CD4-positive, alpha-beta T cell treated with Interleukin-4 for 1 hour (primary cell): ENCODE measurements at regions not wholly inside any gene's neighbourhood (a gene's known extent, or its start where the extent isn't known, plus 50 kb on each side); places are given as distances from the start of the nearest gene placed in this dataset.

Experiments used
- DNase-seq, 2 donors: peaks; one replicate each; pipeline ENCODE4 v3.0.0-alpha.2; 2020 to 2022

DNA sequence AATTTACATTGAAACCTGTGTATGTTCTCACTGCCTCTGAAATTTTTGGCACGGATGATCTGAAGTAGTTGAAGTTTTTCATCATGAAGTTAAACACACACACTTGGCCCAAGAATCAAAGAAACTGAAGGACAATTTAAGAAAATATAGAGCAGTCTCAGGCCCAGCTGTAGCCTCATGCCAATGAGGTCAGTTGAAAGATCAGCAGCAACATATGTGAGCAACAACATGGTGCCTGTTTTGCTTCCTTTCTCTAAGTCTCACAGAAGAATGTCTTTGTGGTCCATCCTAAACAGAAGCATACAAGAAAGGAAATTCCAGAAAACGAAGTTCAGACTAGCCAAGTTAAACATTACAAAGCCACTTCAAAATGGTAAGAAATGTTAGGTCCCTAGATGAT is 1737.2 kb downstream of the MAT2B start:
- no peak for DNase-seq

DNA sequence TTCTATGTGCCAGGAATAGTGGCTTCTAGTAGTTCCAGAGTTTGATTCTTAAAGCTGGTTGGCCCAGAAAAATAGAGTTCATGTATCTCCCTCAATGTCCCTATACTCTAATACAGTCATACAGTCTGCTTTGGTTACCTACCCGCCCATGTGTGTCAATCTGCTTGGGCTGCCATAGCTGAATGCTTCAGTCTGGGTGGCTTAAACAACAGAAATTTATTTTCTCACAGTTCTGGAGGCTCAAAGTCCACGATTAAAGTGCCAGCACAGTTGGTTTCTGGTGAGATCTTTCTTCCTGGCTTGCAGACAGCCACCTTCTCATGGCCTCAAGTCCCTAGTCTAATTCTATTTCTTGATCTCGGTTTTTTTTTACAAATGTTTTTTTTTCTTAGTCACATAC is 1739.0 kb downstream of the MAT2B start:
- DNase-seq = no peak

DNA sequence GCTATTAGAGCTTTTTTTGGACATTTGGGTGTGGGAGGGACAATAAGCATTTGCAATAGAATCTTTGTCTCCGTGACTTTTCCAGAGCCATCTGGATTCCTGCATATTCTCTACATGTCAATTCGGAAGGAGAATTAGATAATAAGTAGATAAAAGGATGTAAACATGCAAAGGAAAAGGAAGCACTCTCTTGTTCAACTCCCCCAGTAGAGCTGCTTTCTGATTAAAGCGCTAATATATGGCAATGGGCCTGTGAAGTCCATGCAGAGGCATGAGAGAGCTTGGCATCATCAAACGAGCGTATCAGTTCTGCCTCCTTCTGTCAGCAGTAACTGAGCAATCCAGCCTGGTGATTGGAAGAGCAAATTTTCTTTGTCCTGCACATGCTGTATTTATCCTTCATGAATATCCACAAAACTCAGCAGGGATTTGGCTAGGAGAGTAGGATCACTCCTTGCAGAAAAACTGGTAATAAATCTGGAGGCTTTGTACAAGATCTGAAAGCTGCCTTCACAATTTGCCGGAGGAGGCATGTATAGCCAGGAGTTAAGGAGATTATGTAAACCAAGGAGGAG is 1752.9 kb downstream of the MAT2B start:
- no peak for DNase-seq

DNA sequence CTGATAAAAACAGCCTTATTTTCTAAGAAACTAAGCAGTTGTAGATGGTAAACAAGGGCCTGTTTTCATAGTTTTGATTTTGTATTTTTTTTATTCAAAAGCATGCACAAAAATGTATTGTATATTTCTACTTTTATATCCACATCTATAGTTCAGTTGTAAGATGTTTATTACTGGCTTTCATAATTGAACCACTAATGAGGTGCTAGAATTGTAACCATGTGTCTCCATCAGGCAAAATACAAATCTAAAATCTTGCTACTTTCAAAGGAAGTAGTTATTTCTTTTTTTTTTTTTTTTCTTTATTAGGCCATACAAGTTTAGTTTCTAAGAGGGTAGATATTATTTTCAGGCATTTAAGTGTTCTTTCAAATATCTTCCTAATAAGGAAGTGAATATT is 1755.0 kb downstream of the MAT2B start:
- DNase-seq = no peak

DNA sequence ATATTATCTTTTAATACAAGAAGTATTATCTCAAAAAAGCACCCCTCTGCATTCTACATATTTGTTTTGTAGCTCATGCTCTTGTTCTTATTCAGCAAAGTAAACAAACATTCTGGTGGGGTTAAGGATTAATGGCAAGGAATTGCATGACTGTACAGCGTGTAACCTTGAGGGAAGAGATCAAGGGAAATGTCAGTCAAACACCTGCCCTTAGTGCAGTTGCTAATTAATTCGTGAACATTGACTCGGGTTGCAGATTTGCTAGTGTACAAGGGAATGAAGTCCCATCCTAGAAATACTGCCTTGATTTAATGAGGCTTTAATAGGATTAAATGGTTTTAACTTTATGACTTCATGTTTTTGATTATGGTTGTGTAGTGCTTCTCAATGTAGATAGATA is 1758.1 kb downstream of the MAT2B start:
- DNase-seq = no peak

DNA sequence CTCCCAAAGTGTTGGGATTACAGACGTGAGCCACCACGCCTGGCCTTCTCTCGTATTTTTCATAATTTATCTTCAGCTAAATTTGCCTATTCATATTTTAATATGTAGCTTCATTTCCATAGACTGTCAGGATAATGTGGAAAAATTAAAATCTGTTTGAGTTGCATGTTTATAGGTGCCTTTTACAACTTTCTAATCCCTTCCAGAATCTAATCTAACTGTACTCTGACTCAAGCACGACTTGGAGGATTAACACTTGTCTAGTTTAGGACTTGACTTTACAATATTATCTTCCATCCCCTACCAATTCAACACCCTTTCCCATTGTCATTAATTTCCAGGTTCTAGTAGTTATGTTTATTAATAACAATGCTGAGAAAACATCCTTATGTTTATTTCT is 1761.5 kb downstream of the MAT2B start:
- DNase-seq = no peak

DNA sequence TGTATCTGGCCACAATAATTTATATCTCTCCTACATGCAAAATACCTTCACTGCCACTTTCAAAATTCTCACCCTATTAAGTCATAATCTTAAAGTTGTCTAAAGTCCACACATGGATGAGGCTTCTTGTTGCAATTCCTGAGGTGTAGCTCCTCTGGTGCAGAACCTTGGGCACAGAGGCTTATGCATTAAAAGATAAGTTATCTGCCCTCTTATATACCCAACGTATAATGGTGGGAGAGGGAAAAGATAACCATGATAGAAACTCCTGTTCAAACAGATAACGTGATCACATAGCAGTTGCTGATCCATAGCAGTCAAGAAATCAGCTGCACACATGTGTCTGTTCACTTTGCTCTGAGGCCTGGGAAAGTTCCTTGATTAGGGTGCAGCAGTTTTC is 1767.0 kb downstream of the MAT2B start:
- no peak for DNase-seq

DNA sequence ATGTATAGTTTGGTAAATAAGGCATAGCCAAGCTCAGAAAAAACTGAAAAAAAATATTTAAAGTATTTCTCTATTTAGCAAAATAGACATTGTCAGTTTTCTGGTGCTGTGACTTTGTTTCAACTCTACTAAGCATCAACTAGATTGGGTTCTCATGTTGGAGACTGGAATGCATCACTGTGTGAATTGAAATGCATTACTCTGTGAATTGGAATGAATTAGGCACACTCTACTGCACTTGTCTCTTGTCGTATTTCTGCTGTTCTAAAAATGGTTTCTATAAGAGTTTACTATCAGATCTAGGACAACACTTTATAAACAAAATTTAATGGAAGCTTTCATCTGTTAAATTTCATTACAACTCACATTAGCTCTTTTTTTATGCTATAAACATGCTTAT is 1772.2 kb downstream of the MAT2B start:
- DNase-seq = no peak

DNA sequence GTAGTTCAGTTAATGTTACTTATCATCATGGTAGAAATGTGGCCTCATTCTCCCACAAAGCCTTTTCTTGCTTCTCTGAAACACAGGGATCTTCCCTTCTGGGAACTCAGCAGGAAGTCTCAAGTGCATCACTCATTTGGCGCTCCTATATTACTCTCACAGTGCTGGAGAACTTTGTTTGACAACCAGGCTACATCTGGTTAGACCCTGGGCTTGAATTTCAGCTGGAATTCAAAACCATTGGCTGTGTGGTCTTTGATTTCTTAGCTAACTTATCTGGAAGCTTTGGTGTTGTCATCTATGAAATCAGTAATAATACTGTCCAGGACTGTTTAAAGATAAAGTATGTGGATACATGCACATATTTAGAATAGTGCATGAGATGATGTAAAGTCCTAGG is 1777.1 kb downstream of the MAT2B start:
- DNase-seq = no peak

DNA sequence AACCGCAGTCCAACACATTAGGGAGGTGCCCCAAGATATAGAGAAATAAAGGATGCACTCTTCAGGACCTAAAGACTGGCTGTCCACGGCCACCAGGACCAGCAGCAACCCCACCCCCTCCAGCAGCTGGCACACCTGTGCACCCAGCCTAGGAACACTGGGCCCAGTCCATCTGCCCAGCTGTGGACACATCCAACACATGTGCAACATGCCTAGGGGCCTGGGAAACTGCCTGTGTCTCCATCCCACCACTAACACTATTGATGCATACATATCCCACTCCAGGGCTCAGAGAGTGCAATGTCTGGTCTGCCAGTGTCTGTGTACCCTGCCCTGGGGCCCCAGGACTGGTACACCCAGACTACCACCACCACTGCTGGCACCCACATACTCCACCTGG is 1781.3 kb downstream of the MAT2B start:
- DNase-seq = no peak

DNA sequence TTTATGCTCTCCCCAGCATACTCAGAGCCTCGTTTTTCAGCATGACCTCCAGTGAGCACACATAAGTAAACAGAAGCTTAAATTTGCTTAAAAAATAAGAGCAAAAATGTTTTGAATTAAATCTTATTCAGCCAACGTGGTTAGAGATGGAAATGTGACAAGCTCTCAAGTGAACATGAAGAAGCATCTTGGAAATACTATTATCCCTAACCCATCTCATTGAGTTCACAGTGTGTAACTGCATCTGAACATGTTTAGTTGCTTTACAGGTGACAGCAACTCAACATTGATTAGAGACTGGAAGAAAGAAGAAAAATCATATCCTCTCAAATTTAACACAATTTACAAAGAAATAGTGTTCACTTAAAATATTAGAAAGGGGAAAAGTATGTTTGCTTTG is 1785.1 kb downstream of the MAT2B start:
- DNase-seq = no peak

DNA sequence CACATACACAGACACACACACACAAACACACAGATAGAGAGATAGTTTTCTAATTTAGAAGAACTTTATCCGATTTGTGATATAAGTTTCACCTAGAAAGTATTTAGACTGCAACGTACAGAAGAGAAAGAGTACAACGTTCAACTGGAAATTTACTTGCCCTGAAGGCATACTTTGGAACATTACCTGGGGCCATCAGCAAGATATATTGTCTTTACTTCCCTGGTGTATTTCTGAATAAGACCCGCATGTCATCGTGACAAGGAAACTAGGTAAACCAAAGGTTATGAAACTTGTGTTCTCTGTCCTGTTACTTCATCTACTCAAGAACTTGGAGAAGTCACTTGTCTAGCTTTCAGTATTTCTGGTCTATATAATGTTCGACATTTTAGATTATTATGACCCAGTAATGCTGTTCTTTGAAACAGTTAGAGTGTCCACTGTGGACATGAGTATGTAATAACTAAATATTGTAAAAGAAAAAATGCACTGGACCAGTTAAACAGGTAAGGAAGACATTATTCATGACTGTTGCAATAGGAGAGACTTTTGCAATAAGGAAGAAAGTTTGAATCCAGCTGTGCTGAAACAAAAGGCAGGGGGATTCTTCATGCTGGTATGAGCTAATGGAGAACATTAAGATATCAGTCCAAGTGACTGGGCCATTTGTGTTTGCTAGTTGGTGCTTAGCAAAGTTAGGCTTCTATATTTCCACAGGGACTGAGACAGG is 1791.1 kb downstream of the MAT2B start:
- DNase-seq = no peak

DNA sequence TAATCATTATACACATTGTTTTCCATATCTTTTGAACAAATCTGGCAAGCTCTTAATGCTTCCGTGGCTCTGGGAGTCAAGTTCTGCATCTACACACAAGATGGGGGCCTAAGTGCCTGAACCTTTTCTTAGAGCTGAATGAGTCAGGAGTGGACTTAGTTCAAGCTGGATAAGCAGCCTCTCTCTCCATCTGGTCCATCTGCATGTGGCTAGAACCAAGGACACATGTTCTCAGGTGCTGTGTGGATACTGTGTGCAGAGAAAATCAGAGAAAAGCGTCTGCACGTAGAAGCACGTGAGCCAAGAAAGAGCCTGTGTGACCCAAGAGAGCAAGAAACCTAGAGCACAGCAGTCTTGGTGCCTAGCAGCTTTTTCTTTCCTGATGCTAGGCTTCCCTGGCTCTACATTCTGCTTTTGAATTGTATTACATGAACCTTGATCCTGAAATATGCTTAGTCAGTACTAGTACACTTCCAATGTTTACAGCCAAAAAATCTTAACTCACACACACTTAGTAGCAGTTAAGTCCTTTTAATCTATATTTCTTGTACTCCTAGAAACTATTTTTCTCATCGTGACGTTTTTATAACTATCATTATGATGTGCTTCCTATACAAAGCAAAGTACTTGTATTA is 1798.9 kb downstream of the MAT2B start:
- no peak for DNase-seq

DNA sequence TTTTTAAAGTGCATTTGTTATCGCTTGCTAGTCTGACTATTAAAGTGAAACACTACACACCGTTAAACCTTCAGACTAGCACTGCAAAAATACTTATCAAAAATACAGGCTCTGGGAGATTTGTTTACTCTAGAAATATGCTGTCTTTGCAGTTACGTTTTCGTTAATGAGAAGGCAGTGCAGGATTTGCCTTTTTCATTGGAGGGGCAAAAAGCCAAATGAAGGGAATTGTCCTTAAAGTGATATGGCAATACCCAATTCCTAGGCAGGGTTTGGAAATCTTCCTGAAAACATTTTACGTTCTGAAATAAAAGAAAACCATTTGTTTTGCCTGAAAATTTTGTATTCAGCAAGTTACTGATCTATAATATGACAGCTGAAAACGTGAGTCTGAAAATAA is 1800.2 kb downstream of the MAT2B start:
- no peak for DNase-seq

DNA sequence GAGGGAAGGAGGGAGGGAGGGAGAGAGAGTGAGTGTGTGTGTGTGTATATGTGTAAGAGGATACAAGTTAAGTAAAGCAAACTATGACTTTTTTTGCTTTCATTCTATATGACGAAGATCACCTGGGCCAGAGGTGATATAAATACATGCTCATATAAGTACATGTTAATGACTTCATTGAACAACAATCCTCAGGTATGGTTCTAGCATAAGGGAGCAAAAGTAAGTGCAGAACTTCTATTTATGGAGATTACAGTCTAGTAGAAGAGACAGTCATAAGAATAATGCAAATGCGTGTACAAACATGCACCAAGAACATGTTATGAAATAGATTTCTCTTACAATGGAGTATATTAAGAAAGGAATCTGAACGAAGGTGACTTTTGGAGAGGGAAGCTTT is 1804.0 kb downstream of the MAT2B start:
- DNase-seq = no peak

DNA sequence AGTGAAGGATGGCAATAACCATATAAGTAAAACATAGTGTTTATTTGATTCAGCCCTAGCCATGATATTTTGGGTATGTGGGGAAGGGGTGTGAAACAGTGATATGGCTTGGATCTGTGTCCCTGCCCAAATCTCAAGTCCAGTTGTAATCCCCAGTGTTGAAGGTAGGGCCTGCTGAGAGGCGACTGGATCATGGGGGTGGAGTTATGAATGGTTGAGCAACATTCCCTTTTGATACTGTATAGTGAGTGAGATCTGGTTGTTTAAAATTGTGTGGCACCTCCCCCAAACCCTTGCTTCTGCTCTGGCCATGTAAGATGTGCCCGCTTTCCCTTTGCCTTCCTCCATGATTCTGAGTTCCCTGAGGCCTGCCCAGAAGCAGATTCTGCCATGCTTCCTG is 1804.6 kb downstream of the MAT2B start:
- DNase-seq = no peak

DNA sequence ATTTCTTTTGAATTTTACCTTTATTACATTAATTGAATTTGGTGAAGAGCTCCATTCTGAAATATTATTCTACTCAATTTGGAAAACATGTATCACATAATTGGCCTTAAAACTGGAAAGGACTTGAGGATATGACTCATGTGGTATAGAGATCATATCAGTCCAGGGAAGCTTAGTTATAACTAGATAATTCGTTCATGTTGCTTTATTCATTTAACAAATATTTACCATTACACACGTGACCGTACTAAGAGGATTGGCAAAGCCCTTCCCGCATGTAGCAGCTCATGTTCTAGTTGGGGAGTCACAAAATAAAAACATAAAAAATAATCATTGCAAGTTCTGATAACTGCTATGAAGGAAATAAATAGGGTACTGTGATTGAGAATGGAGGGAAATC is 1816.5 kb downstream of the MAT2B start:
- no peak for DNase-seq

DNA sequence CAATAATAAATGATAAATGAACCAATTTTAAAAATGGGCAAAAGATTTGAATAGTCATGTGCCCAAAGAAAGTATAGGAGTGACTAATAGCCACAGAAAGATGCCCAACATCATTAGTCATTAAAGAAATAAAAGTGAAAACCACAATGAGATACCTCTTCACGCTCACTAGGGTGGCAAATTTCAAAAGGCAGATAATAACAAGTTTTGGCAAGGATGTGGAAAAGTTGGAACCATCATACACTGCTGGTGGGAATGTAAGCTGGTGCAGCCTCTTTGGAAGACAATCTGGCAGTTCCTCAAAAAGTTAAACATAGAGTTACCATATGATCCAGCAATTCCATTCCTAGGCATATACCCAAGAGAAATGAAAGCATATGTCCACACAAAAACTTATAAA is 1819.8 kb downstream of the MAT2B start:
- no peak for DNase-seq

DNA sequence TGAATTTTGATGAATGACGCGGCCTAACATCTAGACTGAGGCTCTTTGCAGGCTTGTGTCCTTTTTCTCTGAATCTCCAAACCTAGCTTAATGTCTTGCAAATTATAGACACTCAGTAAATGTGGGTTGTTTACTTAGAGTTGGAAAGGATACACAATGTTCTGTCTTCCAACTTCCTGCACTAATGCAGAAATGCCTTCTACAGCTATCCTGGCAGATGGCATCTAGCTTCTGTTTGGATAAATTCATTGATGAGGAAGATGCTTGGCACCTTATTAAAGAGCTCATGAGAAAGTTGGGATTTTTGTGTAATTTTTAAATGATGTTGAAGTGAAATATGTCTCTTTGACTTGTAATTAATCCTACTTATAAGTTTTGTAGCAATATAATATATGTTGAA is 1822.2 kb downstream of the MAT2B start:
- no peak for DNase-seq

DNA sequence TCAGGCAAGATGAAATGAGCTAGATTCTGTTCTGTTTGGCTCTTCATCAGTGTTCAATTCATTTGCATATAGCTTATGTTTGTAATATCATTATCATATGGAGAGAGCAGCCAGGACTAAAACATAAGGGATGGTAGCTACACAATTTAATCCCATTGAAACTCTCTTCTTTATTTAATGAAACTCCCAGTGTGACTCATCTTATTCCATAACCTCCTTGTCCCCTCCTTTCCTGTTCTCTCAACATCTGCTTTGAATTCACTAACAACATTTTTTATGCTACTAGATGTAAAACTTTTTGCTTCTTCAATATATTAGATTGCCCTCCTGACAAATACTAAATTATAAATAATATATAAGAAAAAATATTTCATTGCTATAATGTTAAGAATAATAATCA is 1823.4 kb downstream of the MAT2B start:
- DNase-seq = no peak

DNA sequence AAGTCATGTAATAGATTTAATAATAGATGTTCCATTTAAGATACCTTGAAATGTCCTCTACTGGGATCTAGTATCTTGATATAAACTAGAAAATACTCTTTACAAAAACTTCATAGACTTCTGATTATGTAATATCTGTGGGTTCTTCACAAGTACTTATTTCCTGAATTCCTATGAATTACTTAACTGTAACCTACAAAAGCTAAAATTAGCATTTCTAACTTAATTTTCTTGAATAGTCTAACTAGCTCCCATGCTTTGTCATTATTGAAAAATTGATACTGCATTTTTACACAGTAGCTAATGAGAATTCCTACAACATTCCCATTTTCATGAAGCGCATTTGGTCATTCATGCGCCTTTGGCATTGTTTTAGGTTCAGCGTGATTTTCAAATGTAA is 1828.2 kb downstream of the MAT2B start:
- no peak for DNase-seq

DNA sequence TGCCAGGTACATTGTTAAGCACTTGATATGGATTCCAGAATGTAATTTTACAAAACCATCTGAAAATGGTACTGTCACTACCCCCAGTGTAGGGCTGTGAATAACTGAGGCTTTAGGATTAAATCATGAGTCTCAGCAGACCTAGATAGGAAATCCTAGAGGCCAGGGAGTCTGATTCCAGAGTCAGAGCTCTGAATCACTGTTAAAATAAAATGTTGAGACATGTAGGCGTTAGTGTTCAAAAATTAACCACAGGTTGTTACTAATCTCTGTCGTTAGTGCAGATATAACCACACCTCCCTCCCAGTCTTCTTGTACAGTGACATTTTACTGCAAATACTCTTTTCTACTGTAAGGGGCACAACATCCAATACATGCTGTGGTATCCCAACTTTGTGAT is 1828.8 kb downstream of the MAT2B start:
- no peak for DNase-seq

DNA sequence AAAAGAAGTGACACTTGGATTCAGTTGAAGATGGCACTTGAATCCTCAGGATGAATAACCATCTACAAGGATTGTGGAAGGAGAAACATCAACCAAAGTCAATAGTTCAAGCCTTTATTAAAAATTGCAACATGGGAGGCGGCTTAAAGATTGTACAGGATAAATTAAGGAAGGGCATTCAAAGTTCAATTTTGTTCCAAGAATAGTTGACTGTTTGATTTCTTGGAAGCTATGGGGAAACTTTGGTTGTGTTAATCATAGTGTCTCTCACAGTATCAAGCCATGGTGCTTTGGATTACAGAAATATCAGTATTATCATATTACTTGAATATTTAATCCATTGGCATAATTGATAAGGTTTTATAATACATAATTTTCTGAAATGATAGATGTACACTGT is 1844.3 kb downstream of the MAT2B start:
- DNase-seq = no peak

DNA sequence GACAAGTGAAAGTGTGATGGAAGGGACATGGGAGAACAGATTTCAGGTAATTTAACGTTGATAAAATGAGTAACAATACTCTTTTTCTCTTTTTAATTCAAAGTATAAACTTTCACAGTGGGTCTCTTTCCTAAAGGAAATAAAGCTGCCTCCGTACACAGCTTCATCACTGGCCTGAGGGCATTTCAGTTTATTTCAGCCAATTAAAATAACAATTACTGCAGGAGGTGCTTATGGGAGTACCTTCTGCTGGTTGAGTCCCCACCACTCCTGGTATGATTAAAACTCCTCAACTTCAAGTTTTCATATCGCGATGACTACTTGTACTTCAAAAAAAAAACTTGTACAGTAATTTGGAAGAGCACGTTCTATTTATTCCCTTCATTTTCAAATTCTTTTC is 1845.9 kb downstream of the MAT2B start:
- DNase-seq = no peak

DNA sequence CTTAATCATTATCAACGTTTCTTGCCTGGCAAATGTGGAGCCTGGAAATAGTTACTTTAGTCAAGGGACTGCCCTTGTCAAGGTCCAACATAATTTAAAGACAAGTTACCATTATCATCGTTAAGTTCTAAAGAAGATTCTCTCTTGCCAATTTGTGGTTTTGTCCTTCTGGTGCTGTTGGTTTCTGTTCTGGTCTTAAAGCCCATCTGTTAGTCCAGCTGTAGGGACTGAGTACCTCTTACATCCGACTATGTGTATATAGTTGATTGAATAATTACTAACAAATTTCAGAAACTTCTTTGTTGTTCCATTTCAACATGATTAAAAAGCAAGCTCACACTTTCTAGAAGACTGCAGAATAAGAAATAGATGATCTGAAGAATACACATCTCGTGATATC is 1854.9 kb downstream of the MAT2B start:
- DNase-seq = no peak
